Central memory CD4-positive, alpha-beta T cell (primary cell): ENCODE measurements at regions not wholly inside any gene's neighbourhood (a gene's known extent, or its start where the extent isn't known, plus 50 kb on each side); places are given as distances from the start of the nearest gene placed in this dataset.

Source experiments
- DNase-seq: peaks from one replicate; pipeline ENCODE4 v3.0.0; 2022

GRCh38 chr2:172232708-172233396 lies 130.2 kb upstream of the DLX2 start:
- no peak for DNase-seq

- DNase-seq: no peak
These were observed 131.5 kb upstream of the DLX2 start for GRCh38 chr2:172233987-172234715.

- DNase-seq: peak; percentile 37
These were observed 132.3 kb upstream of the DLX2 start for GRCh38 chr2:172234716-172235691.

- no peak for DNase-seq
These were observed 137.4 kb upstream of the DLX2 start for GRCh38 chr2:172239944-172240590.

GRCh38 chr2:172241222-172241621 lies 138.5 kb upstream of the DLX2 start:
- DNase-seq: no peak

- DNase-seq: no peak
These were observed 139.8 kb upstream of the DLX2 start for GRCh38 chr2:172242471-172242870.

GRCh38 chr2:172242961-172243360 lies 140.3 kb upstream of the DLX2 start:
- DNase-seq: no peak

- DNase-seq: no peak
These were observed 141.9 kb upstream of the DLX2 start for GRCh38 chr2:172244419-172245130.

GRCh38 chr2:172246649-172247048 lies 143.9 kb upstream of the DLX2 start:
- no peak for DNase-seq

GRCh38 chr2:172247203-172247602 lies 144.5 kb upstream of the DLX2 start:
- no peak for DNase-seq

- DNase-seq: no peak
These were observed 145.7 kb upstream of the DLX2 start for GRCh38 chr2:172248381-172248780.

GRCh38 chr2:172248785-172249187 lies 146.1 kb upstream of the DLX2 start:
- DNase-seq: no peak

- no peak for DNase-seq
These were observed 146.6 kb upstream of the DLX2 start for GRCh38 chr2:172249334-172249733.

- DNase-seq: no peak
These were observed 147.3 kb upstream of the DLX2 start for GRCh38 chr2:172249986-172250385.

GRCh38 chr2:172251231-172251630 lies 148.5 kb upstream of the DLX2 start:
- DNase-seq: no peak

GRCh38 chr2:172252154-172252553 lies 149.5 kb upstream of the DLX2 start:
- no peak for DNase-seq

GRCh38 chr2:172253190-172254052 lies 150.7 kb upstream of the DLX2 start:
- peak; percentile 14 for DNase-seq

GRCh38 chr2:172256886-172257285 lies 154.2 kb upstream of the DLX2 start:
- DNase-seq: no peak

GRCh38 chr2:172259827-172260226 lies 157.1 kb upstream of the DLX2 start:
- no peak for DNase-seq

- no peak for DNase-seq
These were observed 157.6 kb upstream of the DLX2 start for GRCh38 chr2:172260336-172260735.

- DNase-seq: no peak
These were observed 158.6 kb upstream of the DLX2 start for GRCh38 chr2:172261292-172261691.
